ENCODE measurements at regions not wholly inside any gene's neighbourhood (a gene's known extent, or its start where the extent isn't known, plus 50 kb on each side); places are given as distances from the start of the nearest gene placed in this dataset.

DNA sequence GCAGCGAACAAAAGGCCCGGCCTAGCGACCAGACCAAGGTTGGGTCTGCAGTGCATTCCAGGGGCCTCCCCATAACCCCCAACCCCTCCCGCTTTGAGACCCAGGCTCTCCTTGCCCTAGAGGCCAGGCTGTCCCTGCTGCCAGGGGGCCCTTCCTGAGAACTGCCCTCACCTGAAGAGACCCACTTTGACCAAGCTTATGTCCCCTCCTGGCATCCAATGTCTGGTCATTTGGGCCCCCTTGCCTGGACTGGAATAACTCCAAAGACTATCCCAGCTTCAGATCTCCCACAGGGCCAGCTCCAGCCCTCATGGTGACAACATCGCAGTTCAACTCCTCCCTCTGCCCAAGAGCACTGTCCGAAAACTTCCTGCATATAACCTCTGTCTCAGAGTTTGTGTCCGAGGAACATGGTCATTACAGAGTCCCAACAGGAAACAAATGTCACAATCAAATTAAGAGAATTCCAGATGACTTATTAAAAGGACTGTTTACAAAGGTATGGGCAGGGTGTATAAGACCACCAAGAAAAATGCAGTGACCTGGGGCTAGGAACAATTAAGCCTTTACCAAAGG is 125.0 kb downstream of the BANF2 start:
- TF ChIP-seq CREB1 (IDR thresholded peaks at IDR 0.05) (no peak), CREB1 (CRISPR knock-in tag; IDR thresholded peaks at IDR 0.05) (no peak), MTA1 (CRISPR knock-in tag; IDR thresholded peaks at IDR 0.05; ENCODE audit: borderline replicate concordance) (no peak), JUN (CRISPR knock-in tag; IDR thresholded peaks at IDR 0.05) (no peak), CTCF (CRISPR knock-in tag; IDR thresholded peaks at IDR 0.05) (no peak), KLF13 (CRISPR knock-in tag; IDR thresholded peaks at IDR 0.05) (no peak), KMT2B (CRISPR knock-in tag; IDR thresholded peaks at IDR 0.05) (no peak), RORA (CRISPR knock-in tag; IDR thresholded peaks at IDR 0.05) (no peak), PHF8 (CRISPR knock-in tag; IDR thresholded peaks at IDR 0.05) (no peak), MYNN (CRISPR knock-in tag; IDR thresholded peaks at IDR 0.05; ENCODE audit: low read depth) (no peak), RFX5 (IDR thresholded peaks at IDR 0.05; ENCODE audit: low read depth, low read length) (no peak), SMARCC2 (IDR thresholded peaks at IDR 0.05) (no peak)

Data from HepG2 (cell line).